Vagina (tissue), 2 donors: ENCODE measurements at regions not wholly inside any gene's neighbourhood (a gene's known extent, or its start where the extent isn't known, plus 50 kb on each side); places are given as distances from the start of the nearest gene placed in this dataset.
"Not testable (repeated sequence)": the region's sequence is repeated elsewhere in the genome, so short reads cannot be mapped to it uniquely, and the experiment has no call there.

Source experiments
- POLR2AphosphoS5 ChIP-seq, 2 donors: sonication (generic); formaldehyde crosslinking; IDR thresholded peaks; one replicate each; pipeline ENCODE4 v1.9.0; 2017; ENCODE audit warnings: antibody characterized with exemption in 2 of 2, mild to moderate bottlenecking in 2 of 2, low read depth in 1 of 2; ENCODE audit not compliant: insufficient read depth in 1 of 2
- TF ChIP-seq, protein P1 (sequence below), 3 experiments: fragments of 450-650 bp in 2 of 3; fragments of 200-600 bp in 1 of 3; sonication (generic) in 1 of 3; IDR thresholded peaks; one replicate each; pipeline ENCODE4 v1.5.1; 2017 to 2019; ENCODE audit warnings: antibody characterized with exemption in 3 of 3, mild to moderate bottlenecking in 2 of 3, moderate library complexity in 2 of 3

DNA sequence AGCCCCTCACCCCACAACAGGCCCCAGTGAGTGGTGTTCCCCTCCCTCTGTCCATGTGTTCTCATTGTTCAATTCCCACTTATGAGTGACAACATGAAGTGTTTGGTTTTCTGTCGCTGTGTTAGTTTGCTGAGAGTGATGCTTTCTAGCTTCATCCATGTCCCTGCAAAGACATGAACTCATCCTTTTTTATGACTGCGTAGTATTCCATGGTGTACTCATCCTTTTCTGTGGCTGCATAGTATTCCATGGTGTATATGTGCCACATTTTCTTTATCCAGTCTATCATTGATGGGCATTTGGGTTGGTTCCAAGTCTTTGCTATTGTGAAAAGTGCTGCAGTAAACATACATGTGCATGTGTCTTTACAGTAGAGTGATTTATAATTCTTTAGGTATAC, 73.8 kb upstream of the HGF start:
- TF ChIP-seq, protein P1, sequence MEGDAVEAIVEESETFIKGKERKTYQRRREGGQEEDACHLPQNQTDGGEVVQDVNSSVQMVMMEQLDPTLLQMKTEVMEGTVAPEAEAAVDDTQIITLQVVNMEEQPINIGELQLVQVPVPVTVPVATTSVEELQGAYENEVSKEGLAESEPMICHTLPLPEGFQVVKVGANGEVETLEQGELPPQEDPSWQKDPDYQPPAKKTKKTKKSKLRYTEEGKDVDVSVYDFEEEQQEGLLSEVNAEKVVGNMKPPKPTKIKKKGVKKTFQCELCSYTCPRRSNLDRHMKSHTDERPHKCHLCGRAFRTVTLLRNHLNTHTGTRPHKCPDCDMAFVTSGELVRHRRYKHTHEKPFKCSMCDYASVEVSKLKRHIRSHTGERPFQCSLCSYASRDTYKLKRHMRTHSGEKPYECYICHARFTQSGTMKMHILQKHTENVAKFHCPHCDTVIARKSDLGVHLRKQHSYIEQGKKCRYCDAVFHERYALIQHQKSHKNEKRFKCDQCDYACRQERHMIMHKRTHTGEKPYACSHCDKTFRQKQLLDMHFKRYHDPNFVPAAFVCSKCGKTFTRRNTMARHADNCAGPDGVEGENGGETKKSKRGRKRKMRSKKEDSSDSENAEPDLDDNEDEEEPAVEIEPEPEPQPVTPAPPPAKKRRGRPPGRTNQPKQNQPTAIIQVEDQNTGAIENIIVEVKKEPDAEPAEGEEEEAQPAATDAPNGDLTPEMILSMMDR (IDR thresholded peaks at IDR 0.05), result not testable (repeated sequence)
- not testable (repeated sequence) for TF ChIP-seq POLR2AphosphoS5 (IDR thresholded peaks at IDR 0.05; ENCODE audit: insufficient read depth in 1 of 2, low read depth in 1 of 2)
